GM19463 (cell line): ENCODE measurements at regions not wholly inside any gene's neighbourhood (a gene's known extent, or its start where the extent isn't known, plus 50 kb on each side); places are given as distances from the start of the nearest gene placed in this dataset.

Source experiments
- ATAC-seq: cut with Tn5 transposase; IDR thresholded peaks from one replicate; pipeline ENCODE4 v1.9.1; 2021; ENCODE audit warnings: mild to moderate bottlenecking, moderate library complexity; ENCODE audit not compliant: unreplicated experiment

- ATAC-seq: no peak
These were observed 52.5 kb upstream of the RPS23 start for GRCh38 chr5:82330530-82331270.

GRCh38 chr5:82329393-82329792, 51.2 kb upstream of the RPS23 start:
- no peak for ATAC-seq
